ENCODE measurements at regions not wholly inside any gene's neighbourhood (a gene's known extent, or its start where the extent isn't known, plus 50 kb on each side); places are given as distances from the start of the nearest gene placed in this dataset.
"Not testable (repeated sequence)": the region's sequence is repeated elsewhere in the genome, so short reads cannot be mapped to it uniquely, and the experiment has no call there.

DNA sequence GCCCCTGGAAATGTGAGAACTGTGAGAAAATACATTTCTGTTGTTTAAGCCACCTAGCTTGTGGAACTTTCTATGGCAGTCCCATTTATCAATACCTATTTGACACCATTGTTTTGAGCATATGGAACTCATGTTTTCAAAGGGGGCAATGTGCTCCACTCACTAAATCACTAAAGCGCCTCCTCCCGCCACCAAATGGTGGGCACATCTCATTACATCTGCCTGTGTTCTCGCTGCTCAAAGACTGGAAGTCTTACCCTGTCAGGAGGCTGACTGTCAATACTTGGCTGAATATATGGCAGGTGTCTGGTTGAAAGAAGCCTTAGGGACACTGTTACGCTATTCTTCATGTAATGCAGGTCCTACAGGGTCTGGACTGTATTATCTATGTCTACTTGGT, 767.7 kb downstream of the TSN start:
- DNase-seq = no peak

GRCh38 chr2:122523981-122524380, 768.5 kb downstream of the TSN start:
- DNase-seq = no peak

GRCh38 chr2:122525336-122525735, 769.9 kb downstream of the TSN start:
- DNase-seq = no peak

DNA sequence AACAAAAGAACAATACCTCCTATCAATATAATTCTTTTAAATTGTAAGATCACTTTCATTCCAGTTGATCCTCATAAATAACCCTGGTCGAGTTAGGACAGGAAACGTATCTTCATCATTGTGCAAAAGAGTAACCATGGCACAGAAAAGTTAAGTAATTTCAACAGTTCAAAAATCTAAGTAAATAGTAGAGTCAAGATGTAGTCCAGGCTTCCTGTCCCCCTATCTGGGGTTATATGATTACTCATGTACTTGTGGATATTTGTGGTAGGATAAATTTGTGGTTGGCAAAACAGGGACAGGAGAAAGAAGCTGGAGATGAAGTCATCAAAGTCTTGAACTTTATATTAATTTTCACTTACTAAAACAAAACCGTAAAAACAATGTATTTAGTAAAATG, 772.6 kb downstream of the TSN start:
- DNase-seq = no peak

DNA sequence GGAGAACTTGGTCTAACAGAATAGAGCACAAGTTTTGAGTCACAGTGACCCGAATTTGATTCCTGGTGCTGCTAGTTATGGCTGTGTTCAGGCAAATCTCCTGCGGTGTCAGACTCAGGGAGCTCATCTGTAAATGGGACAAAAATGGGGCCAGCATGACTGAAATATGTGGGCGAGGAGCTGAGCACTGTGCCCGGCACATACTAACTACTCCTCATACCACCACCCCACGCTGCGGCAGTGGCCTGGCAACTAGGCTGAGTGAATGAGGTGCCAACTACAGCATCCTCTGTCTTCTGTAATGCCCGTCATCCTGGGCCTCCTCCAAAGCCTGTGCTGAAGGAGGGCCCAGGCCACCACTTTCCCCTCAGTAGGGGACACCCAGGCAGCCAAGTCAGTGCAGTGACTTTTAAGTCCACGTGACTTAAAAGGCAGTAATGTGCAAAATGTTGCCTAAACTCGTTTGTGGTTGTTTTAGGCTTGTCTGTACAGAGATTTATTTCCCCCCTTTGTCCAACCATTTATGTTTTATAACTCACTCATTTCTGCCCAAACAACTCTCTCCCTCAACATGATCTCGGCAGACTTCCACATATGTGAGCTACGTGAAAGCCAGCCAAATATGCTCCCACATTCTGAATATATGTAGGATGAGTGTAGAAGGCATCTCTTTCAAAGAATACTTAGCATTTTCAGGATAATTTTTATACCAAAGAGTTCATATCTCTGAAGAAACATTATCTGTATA, 773.7 kb downstream of the TSN start:
- DNase-seq = no peak

DNA sequence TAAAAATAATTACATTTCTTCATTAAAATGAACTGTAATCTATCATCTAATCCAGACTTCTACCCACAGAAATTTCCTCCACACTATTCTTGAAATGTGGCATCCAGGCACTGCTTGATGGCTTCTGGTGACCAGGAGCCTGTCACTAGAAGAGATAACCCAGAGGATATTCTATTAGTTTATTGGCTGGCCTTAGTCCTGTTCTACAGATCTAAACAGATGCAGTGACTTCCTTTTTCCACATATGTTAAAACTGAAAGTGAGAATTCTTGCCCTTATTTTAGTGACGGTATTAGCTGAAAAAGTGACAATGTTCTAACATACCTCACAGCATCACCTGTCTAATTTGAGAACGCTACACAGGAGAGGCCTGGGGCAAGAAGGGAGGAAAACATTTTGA, 775.4 kb downstream of the TSN start:
- DNase-seq = no peak

- DNase-seq = no peak
These were observed 776.0 kb downstream of the TSN start for GRCh38 chr2:122531290-122532071.

DNA sequence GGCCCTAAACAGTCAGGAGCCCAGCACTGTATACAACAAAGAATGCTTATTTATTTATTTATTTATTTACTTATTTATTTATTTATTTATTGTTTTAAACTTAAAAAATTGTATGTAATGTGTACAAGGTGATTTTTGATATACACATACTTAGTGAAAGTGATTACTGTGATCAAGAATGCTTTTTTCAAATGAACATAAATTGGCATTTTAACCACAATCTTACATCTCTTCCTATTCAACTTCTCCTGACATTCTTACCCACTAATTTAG, 776.6 kb downstream of the TSN start:
- no peak for DNase-seq

- DNase-seq = no peak
These were observed 777.0 kb downstream of the TSN start for GRCh38 chr2:122532481-122532880.

DNA sequence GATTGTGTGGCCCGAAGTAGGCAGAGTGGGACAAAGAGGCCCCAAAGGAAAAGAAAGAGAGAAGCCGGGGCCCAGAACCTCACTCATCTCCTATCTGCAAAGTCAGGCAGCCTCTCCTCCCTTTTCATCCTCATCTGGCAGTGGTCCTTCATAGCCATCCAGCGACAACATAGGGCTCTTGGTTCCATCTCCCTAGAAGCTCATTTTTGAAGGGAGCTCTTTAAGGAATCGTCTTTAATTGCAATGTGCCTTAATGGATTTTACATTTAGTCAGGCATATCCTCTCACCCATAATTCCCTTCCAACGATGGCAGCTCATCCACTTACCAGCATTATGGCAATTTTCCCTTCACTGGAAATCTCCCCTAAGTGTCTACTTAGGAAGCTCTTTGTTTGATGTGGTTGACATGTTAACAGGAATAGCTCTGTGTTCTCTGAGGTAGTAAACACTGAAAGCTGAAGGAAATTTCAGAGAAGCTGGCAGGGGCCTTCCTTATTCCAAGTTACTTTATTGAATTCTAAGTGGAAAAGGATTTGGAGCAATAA, 780.6 kb downstream of the TSN start:
- DNase-seq = peak; percentile 68 to 70

- DNase-seq = no peak
These were observed 783.9 kb downstream of the TSN start for GRCh38 chr2:122539311-122539710.

DNA sequence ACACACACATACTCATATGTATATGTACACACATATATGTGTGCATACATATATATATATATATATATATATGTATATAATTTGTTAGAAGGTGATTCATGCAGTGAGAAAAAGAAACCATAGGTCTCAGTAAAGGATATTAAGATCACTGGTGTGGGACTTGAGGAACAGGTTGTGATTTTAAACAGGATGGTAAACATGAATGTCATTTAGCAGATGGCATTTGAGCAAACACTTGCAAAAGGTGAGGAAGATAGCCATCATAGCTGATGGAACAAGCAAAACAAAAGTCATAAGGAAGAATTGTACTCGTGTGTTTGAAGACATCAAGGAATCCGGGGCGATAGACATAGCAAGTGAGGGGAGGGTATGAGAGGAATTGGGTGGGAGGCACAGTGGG, 784.5 kb downstream of the TSN start:
- DNase-seq = no peak

DNA sequence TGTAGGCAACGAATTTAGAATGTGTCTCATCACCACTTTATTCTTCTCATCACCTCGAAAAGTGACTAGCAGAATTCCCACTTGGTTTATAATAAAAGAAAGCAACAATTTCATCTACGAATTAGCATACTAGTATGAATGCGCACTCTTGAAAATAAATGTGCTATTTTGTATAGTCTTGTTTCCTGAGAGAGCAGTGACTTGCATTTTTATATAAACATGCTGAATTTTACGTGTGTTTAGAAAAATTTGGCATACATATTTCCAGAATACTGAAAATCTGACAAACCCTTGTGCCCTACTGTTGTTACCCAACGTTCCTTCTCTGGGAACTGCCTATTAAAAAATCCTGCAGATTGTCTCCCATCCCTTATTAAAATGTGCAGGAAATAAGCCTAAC, 786.8 kb downstream of the TSN start:
- no peak for DNase-seq

- no peak for DNase-seq
These were observed 787.2 kb downstream of the TSN start for GRCh38 chr2:122542646-122543045.

DNA sequence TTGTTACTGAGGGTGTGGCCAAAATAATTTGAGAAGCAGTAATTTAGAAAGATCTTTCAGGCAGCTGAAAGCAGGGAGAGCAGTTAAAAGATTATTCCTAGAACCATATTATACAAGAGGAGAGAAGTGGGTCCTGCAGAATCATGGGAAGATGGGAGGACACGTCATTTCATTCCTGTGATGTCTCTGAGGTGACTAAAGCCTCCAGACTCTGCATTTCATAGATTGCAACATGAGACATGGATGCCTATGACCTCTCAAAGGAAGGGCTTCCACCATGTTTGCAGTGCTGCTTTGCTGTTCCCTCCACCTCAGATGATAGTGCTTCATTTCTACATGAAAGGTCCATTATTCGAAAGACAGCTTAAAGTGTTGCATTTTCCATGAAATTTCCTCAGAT, 788.4 kb downstream of the TSN start:
- no peak for DNase-seq

- no peak for DNase-seq
These were observed 790.4 kb downstream of the TSN start for GRCh38 chr2:122545821-122546220.

DNA sequence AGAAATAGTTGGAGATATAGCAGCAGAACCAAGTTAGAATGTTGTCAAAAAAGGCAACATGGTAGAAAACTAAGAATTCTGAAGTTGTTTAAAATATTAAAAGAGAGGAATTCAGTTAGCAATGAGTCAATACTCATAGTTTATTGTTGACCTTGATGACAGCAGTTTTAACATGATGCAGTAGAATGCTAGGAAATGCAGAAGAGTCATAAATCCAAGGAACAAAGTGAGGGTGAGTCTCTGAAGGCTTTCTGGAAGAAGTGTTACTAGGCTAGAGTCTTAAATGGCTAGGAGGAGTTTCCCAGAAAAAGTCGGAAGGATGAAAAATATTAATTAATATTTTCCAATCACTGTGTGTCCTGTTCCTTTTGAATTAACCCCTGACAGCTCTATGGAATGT, 807.3 kb downstream of the TSN start:
- DNase-seq = no peak

DNA sequence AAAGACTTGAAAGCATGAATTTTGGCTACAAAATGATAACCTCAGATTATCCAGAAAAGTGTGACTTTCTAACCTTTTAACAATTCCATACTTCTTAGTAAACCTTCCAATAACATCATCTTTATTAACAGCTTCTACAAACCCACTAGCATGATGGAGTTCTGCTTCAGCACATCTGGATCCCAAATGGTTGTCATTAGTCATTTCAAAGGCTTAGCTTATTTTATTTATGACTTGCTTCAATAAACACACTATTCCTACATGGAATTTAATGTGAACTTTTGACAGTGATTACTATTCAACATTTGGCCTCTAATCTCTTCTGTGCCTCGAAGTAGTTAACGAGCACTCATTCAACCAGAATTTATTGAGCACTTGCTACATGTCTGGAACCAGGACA, 808.3 kb downstream of the TSN start:
- no peak for DNase-seq

- no peak for DNase-seq
These were observed 809.4 kb downstream of the TSN start for GRCh38 chr2:122564843-122565242.

GRCh38 chr2:122565364-122565763, 809.9 kb downstream of the TSN start:
- DNase-seq = no peak

DNA sequence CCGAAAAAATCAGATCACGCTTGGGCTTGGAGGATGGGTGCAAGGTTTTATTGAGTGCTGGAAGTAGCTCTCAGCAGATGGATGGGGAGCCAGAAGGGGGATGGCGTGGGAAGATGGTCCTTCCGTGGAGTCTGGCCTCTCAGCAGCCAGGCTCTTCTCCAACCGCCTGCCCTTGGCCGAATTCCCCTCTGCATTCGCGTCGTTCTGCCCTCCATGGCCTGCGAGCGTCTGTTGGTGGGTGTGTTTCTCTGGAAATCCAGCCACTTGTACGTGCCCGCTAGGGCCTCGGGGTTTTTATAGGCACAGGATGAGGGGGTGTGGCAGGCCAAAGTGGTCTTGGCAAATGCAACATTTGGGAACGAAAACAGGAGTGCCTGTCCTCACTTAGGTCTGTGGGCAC, 815.2 kb downstream of the TSN start:
- DNase-seq = no peak

GRCh38 chr2:122571471-122571870, 816.0 kb downstream of the TSN start:
- DNase-seq = not testable (repeated sequence)

- DNase-seq = no peak
These were observed 819.6 kb downstream of the TSN start for GRCh38 chr2:122575076-122575475.

- no peak for DNase-seq
These were observed 827.9 kb downstream of the TSN start for GRCh38 chr2:122583159-122583917.

Data from NCI-H187 (cell line).